ENCODE measurements at regions not wholly inside any gene's neighbourhood (a gene's known extent, or its start where the extent isn't known, plus 50 kb on each side); places are given as distances from the start of the nearest gene placed in this dataset.

DNA sequence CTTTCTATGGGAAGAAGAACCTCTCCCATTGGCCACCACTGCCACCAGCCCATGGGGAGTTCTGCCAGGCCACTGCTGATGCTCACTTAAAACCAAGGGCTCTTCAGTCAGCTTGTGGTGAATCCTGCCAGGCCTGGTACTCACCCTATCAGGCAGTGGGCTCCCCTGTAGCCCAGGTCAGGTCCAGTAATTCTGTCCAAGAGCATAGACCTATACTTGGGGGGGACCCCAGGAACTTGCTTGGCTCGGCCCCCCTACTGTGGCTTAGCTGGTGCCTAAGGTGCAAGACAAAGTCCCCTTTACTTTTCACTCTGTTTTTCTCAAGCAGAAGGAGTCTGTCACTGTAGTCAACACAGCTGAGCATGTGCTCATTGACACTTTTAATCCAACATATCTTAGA lies 1012.2 kb downstream of the PCDH19 start:
- no peak for DNase-seq (ENCODE audit: low read depth)
- H3K4me3 ChIP-seq (replicated peaks; ENCODE audit: low read depth, low read length) = no peak overlapping the region
- TF ChIP-seq, protein P1, sequence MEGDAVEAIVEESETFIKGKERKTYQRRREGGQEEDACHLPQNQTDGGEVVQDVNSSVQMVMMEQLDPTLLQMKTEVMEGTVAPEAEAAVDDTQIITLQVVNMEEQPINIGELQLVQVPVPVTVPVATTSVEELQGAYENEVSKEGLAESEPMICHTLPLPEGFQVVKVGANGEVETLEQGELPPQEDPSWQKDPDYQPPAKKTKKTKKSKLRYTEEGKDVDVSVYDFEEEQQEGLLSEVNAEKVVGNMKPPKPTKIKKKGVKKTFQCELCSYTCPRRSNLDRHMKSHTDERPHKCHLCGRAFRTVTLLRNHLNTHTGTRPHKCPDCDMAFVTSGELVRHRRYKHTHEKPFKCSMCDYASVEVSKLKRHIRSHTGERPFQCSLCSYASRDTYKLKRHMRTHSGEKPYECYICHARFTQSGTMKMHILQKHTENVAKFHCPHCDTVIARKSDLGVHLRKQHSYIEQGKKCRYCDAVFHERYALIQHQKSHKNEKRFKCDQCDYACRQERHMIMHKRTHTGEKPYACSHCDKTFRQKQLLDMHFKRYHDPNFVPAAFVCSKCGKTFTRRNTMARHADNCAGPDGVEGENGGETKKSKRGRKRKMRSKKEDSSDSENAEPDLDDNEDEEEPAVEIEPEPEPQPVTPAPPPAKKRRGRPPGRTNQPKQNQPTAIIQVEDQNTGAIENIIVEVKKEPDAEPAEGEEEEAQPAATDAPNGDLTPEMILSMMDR (IDR thresholded peaks at IDR 0.05; ENCODE audit: low read length, missing control alignments) = no peak

DNA sequence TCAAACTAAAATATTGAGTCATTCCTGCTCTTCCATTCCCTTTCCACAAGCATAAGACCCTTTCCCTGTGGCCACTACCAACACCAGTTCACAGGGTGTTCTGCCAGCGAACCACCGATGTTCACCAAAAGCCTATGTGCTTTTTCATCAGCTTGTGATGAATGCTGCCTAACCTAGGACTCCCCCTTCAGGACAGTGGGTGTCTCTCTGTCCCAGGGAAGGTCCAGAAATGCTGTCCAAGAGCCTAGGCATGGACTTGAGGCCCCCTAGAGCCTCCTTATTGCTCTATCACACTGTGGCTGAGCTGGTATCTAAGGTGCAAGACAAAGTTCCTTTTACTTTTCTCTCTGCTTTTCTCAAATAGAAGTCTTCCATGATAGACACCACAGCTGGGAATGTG lies 1015.6 kb downstream of the PCDH19 start:
- no peak overlapping the region for H3K4me3 ChIP-seq (replicated peaks; ENCODE audit: low read depth, low read length)
- TF ChIP-seq, protein P1 (IDR thresholded peaks at IDR 0.05; ENCODE audit: low read length, missing control alignments) = no peak
- no peak for DNase-seq (ENCODE audit: low read depth)

DNA sequence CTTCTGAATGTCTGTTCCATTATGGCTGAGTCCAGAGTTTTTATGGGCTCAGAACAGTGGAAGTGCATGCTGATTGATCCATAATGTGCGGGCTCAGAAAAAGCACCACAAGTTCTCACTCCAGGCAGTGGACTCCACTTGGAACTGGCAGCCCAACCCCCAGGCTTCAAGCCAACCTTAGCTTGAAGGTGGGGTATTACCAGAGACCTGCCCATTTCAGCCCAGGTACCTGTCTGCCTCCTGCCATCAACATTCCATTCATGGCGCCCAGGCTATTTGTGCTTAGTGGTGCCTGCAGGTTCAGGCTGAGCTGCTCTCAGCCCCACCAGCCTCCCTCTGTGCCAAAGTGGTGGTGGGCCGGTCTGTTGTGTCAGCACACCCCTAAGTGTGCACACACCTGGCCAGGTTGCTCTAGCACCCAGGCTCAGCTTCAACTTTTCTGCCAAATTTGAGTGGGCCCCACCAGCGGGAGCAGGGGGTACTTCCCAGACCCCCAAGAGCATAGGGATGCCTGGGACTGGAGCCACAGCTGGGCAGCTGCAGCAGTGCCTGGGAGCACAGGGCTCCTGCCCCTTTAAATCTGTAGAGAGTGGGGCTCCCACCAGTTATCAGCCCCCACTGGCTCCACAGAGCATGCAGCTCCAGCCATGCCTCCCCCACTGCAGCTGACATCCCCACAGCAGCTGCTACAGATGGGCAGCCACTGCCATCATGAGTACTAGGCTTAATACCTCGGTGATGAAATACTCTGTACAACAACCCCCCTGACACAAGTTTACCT lies 1025.3 kb downstream of the PCDH19 start:
- TF ChIP-seq, protein P1 (IDR thresholded peaks at IDR 0.05; ENCODE audit: low read length, missing control alignments) = no peak
- no peak overlapping the region for H3K4me3 ChIP-seq (replicated peaks; ENCODE audit: low read depth, low read length)
- DNase-seq (ENCODE audit: low read depth) = no peak

DNA sequence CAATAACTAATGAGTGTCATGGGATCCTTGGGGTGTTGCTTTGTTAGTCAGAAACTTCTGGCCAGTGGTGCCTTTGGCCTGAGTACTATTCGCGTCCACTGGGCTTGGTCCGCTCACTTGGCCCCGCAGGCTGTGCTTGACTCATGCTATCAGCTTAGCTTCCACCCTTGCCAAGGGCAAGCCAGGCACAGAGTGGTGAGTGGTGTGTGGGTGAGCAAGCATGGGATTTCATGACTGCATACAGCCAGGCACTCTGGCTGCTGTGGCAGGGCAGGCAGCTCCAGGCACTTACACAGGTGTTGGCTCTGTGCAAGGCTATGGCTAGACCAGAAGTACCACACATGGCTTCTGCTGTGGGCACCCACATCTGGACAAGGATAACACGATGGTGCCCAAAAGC lies 1026.3 kb downstream of the PCDH19 start:
- H3K4me3 ChIP-seq (replicated peaks; ENCODE audit: low read depth, low read length) = no peak overlapping the region
- no peak for DNase-seq (ENCODE audit: low read depth)
- TF ChIP-seq, protein P1 (IDR thresholded peaks at IDR 0.05; ENCODE audit: low read length, missing control alignments) = no peak

DNA sequence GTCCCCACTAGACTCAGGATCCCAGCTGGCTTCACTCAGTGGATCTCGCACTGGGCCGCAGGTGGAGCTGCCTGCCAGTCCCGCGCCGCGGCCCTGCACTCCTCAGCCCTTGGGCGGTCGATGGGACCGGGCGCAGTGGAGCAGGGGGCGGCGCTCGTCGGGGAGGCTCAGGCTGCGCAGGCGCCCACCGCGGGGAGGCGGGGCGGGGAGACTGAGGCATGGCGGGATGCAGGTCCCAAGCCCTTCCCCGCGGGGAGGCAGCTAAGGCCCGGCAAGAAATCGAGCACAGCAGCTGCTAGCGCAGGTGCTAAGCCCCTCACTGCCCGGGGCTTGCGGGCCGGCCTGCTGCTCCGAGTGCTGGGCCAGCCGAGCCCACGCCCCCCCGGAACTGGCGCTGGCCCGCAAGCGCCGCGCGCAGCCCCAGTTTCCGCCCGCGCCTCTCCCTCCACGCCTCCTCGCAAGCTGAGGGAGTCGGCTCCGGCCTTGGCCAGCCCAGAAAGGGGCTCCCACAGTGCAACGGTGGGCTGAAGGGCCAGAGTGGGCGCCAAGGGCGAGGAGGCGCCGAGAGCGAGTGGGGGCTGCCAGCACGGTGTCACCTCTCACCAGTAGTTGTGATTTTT lies 1038.0 kb downstream of the PCDH19 start:
- TF ChIP-seq, protein P1 (IDR thresholded peaks at IDR 0.05; ENCODE audit: low read length, missing control alignments) = no peak
- H3K4me3 ChIP-seq (replicated peaks; ENCODE audit: low read depth, low read length) = no peak overlapping the region
- DNase-seq (ENCODE audit: low read depth) = no peak

DNA sequence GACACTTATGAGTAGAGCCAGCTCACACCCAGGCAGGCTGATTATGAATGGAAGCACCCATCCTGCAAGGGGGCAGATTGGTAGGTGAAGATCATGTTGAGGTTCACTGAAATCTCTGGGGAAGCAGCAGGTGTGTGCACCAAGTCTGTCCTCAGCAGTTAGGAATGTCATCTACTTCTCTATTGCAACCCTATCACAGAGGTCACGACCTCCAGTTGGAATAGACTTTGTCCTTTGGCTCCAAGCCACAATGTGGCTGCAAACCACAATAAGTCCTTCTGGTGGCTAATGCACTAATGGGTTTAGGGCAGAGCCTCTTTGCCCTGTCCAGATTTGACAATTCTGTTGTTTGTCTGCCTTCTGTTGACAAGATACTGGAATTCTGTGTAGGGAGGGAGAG lies 1056.7 kb downstream of the PCDH19 start:
- DNase-seq (ENCODE audit: low read depth) = no peak
- TF ChIP-seq, protein P1 (IDR thresholded peaks at IDR 0.05; ENCODE audit: low read length, missing control alignments) = no peak
- H3K4me3 ChIP-seq (replicated peaks; ENCODE audit: low read depth, low read length) = no peak overlapping the region

All from fibroblast of pulmonary artery (primary cell).